GM18868 (cell line): ENCODE measurements at regions not wholly inside any gene's neighbourhood (a gene's known extent, or its start where the extent isn't known, plus 50 kb on each side); places are given as distances from the start of the nearest gene placed in this dataset.

Experiments
- ATAC-seq: cut with Tn5 transposase; IDR thresholded peaks from one replicate; pipeline ENCODE4 v1.9.1; 2021; ENCODE audit warnings: mild to moderate bottlenecking, moderate library complexity; ENCODE audit not compliant: unreplicated experiment

DNA sequence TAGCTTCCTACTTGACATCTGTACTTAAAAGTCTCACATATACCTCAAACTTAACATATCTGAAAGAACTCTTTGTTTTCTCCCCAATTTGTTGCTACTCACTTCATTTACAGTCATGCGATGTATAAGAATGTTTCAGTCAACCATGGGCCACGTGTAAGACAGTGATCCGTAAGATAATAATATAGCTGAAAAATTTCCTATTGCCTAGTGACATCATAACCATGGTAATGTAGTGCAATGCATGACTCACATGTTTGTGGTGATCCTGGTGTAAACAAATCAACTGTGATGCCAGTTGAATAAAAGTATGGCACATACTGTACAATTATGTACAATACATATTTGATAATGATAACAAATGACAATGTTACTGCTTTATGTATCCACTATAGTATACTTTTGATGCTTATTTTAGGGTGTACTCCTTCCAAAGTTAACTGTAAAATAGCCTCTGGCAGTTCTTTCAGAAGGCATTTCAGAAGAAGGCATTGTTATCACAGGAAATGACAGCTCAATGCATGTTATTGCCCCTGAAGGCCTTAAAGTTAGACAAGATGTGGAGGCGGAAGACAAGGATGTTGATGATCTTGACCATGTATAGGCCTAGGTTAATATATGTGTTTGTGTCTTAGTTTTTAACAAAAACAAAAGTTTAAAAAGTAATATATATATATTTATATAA lies 579.0 kb downstream of the EPHA7 start:
- ATAC-seq: no peak

GRCh38 chr6:92828788-92829187 lies 590.6 kb downstream of the EPHA7 start:
- ATAC-seq: no peak

- no peak for ATAC-seq
Observed at GRCh38 chr6:92827104-92827503, 592.3 kb downstream of the EPHA7 start.

DNA sequence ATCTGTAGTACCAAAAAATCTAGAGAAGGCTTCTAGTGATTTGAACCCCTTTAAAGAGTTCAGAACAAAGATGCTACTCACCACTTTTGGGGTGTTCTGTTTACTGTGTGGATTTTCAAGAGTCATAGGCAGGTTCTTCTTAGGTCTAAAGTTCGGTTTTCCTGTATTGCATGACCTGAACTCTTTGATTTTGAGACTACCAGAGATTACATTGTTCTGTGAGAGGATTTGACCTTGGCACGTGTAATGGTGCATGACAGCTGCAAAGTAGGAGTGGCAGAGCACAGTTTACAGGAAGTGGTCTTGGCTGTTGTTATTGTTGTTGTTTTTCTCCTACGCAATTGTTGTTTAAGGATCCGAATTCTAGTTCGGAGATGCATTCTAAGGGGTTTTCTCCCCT lies 592.7 kb downstream of the EPHA7 start:
- ATAC-seq: no peak

- ATAC-seq: no peak
Observed at GRCh38 chr6:92822222-92822621, 597.1 kb downstream of the EPHA7 start.

GRCh38 chr6:92820601-92821000 lies 598.8 kb downstream of the EPHA7 start:
- no peak for ATAC-seq

DNA sequence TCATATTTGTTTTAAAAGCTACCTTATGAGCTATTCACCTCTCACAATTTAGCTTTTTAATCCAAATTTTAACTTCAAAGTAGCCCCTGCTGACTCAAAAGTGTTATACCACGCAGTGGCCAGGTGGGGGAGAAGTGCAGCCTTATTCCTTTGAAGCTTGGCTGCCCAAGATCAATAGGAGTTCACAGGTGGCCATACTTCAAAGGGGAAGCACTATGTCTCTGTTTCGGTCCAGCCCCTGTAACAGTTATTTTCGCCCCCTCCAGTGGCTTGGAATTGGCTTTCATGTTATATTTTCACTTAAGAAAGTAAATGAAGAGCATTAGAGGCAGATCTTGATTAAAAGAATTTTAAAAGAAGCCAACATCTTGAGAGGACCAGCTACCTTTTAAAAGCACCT lies 608.4 kb downstream of the EPHA7 start:
- ATAC-seq: peak; percentile 100

DNA sequence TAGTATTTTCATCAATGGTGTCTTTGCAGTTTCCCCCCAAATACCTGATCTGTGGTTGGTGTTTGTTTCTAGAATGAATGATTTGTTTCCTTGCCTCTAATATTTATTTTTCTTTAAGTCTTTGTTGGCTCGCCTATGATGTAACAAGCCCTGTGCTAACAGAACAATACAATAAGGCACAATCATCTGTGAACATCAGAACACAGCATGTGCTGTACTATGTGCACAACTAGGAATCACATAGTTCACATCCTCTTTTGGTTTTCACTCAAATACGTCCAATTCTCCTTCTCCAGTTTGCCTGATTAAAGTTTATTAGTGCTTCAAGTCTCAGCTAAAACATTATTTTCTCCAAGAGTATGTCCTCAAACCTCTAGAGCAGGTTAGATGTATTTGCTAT lies 613.1 kb downstream of the EPHA7 start:
- ATAC-seq: no peak

- ATAC-seq: no peak
Observed at GRCh38 chr6:92791403-92791802, 628.0 kb downstream of the EPHA7 start.

DNA sequence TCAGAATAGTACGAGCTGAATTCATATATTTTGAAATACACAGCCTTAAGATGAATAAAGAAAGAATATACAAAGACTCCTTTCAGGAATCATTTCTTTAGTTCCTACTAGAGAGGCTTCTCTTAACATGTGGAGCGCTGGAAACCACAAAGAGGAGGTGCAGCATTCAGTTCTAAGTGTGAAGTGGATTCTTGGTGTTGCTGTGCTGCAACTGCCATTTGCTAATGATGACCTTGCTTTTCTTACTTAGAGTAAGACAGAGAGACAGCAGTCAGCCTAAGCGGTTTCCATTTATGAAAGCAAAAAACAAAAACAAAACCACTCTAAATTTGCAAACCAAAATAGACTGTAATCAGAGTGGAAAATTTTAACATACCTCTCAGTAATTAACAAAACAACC lies 629.0 kb downstream of the EPHA7 start:
- ATAC-seq: no peak

GRCh38 chr6:92784235-92784634 lies 635.1 kb downstream of the EPHA7 start:
- ATAC-seq: no peak

- no peak for ATAC-seq
Observed at GRCh38 chr6:92779746-92780145, 639.6 kb downstream of the EPHA7 start.

DNA sequence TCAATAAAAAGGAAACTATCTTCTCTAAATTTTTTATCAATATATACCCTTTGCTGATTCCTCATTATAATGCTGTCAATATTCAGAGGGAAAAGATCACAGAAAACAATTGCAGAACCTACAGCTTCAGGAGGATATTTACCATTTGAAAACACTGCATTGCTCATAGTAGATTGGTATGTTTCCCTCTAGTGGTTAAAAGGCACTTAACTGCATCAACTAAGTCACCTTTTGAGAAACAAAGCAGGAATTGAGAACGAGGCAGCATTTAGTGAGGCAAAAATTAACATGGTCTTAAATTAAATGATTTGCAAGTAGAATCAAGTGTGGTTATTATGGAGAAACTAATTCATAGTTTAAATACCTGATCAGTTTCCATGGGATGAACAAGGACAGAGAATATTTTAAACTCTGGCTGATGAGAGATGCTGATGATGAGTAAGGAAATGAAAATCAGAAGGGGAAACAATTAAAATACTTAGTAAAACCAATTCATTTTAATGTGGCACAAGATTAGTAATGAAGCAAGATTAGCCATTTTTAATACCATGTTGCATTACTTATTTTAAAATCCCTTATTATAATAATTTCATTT lies 642.1 kb downstream of the EPHA7 start:
- ATAC-seq: peak; percentile 91

GRCh38 chr6:92770540-92770939 lies 648.8 kb downstream of the EPHA7 start:
- no peak for ATAC-seq

DNA sequence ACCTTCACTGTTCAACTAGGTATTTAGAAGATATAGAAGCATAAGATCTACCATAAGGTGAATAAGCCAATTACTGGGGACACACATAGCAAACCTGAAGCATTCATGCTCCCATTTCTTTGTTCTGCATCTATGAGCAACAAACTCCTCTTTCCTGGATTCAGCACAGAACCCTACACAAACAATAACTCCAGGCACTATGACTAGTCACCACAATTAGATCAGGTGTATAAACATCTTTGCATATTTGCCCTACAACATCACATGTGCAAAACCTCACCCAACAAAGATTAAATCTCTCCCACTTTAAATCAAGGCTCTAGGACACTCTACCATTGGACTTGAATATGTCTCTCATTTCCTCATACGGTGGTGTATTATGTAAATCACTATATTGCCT lies 652.3 kb downstream of the EPHA7 start:
- no peak for ATAC-seq

- ATAC-seq: no peak
Observed at GRCh38 chr6:92763680-92764079, 655.7 kb downstream of the EPHA7 start.

DNA sequence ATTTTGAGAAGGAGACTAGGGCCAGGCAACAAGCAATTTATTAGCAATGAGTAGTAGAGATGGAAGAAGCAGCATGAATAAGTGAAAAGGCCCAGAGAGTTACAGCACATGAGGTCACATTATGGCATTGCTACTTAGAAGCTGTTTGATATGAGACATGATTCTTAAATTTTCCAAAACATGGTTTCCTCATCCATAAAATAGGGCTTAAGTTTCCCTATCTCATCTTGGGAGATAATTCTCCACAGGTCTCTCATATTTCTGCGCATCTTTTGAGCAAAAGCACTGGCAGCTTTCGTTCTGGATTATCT lies 656.1 kb downstream of the EPHA7 start:
- no peak for ATAC-seq

GRCh38 chr6:92762443-92763273 lies 656.7 kb downstream of the EPHA7 start:
- ATAC-seq: no peak

GRCh38 chr6:92759178-92759577 lies 660.2 kb downstream of the EPHA7 start:
- ATAC-seq: no peak

DNA sequence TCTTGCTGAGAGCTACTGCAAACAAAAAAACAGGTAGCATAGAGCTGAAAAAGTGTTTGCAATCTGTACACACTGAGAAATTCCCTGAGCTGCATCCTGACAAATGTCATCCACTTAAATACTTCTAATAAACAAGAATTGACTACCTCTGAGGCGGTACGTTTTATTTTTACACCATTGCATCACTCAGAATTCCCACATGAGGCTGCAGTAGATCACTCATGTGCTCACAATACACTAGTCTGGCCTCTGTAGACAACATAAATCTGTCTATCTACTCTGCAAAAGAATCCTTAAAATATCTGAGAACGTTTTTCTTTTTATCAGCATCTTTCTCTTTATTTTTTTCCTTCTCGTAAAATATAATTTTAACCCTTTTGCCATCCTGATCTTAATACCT lies 661.4 kb downstream of the EPHA7 start:
- ATAC-seq: no peak

DNA sequence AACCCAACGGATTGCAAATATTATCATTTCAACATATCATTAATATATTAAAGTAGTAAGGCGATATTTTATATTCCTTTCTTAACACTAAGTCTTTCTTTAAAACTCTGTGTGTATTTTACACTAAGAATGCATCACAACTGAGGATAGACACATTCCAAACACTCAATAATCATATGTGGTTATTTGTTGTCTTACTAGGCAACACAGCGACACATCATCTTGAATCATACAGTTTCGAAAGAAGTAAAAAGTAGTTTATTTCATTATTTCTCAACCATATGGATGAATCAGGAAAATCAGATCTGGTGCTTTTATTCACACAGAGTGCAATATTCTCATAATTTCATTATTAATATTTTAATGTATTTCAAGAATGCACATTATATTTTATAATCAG lies 662.4 kb downstream of the EPHA7 start:
- ATAC-seq: no peak

- ATAC-seq: no peak
Observed at GRCh38 chr6:92753956-92754355, 665.4 kb downstream of the EPHA7 start.
